ENCODE measurements at regions not wholly inside any gene's neighbourhood (a gene's known extent, or its start where the extent isn't known, plus 50 kb on each side); places are given as distances from the start of the nearest gene placed in this dataset.

GRCh38 chr14:42200957-42201356 lies 594.3 kb downstream of the LRFN5 start:
- no peak overlapping the region for H3K27ac ChIP-seq
- no peaks in the 10 kb centered on the region for H3K27me3 ChIP-seq
- H3K36me3 ChIP-seq: no peaks in the 10 kb centered on the region
- no peak for DNase-seq
- no peak for ATAC-seq
- in situ Hi-C loops (cut with MboI; ENCODE audit: low sequenced_read_pairs in 4 of 4): no loop called here
- H3K4me3 ChIP-seq: no peak overlapping the region
- TF ChIP-seq POLR2A (IDR thresholded peaks at IDR 0.05) (no peak), CTCF (IDR thresholded peaks at IDR 0.05 in 4 of 5, conservative IDR thresholded peaks at IDR 0.05 in 1 of 5) (no peak)
- no peaks in the 10 kb centered on the region for H3K4me1 ChIP-seq
- intact Hi-C loops (cut with DNase I; ENCODE audit: low total_unique reads): no loop called here
- no peaks in the 10 kb centered on the region for H3K9me3 ChIP-seq

- Histone ChIP-seq H3K4me1 (no peaks in the 10 kb centered on the region), H3K36me3 (no peaks in the 10 kb centered on the region), H3K4me3 (no peak overlapping the region), H3K27ac (no peak overlapping the region), H3K27me3 (no peaks in the 10 kb centered on the region), H3K9me3 (no peaks in the 10 kb centered on the region)
- ATAC-seq: no peak
- in situ Hi-C loops (cut with MboI; ENCODE audit: low sequenced_read_pairs in 4 of 4) (no loop called here), intact Hi-C loops (cut with DNase I; ENCODE audit: low total_unique reads) (no loop called here)
- DNase-seq: no peak
- TF ChIP-seq POLR2A (IDR thresholded peaks at IDR 0.05) (no peak), CTCF (IDR thresholded peaks at IDR 0.05 in 4 of 5, conservative IDR thresholded peaks at IDR 0.05 in 1 of 5) (no peak)
Observed at GRCh38 chr14:42198010-42198409, 591.3 kb downstream of the LRFN5 start.

- Histone ChIP-seq H3K27me3 (no peaks in the 10 kb centered on the region), H3K27ac (no peak overlapping the region), H3K4me3 (no peak overlapping the region), H3K36me3 (no peaks in the 10 kb centered on the region), H3K4me1 (no peaks in the 10 kb centered on the region), H3K9me3 (no peaks in the 10 kb centered on the region)
- TF ChIP-seq POLR2A (IDR thresholded peaks at IDR 0.05): no peak
- no peak for TF ChIP-seq CTCF (IDR thresholded peaks at IDR 0.05 in 4 of 5, conservative IDR thresholded peaks at IDR 0.05 in 1 of 5)
- DNase-seq: no peak
- ATAC-seq: no peak
- intact Hi-C loops (cut with DNase I; ENCODE audit: low total_unique reads): no loop called here
- in situ Hi-C loops (cut with MboI; ENCODE audit: low sequenced_read_pairs in 4 of 4): no loop called here
Observed at GRCh38 chr14:42192738-42193653, 586.3 kb downstream of the LRFN5 start.

- no peaks in the 10 kb centered on the region for H3K27me3 ChIP-seq
- intact Hi-C loops (cut with DNase I; ENCODE audit: low total_unique reads) (no loop called here), in situ Hi-C loops (cut with MboI; ENCODE audit: low sequenced_read_pairs in 4 of 4) (no loop called here)
- DNase-seq (no peak), ATAC-seq (no peak)
- no peak for TF ChIP-seq POLR2A (IDR thresholded peaks at IDR 0.05)
- no peaks in the 10 kb centered on the region for H3K9me3 ChIP-seq
- no peak overlapping the region for H3K4me3 ChIP-seq
- no peaks in the 10 kb centered on the region for H3K36me3 ChIP-seq
- H3K27ac ChIP-seq: no peak overlapping the region
- no peaks in the 10 kb centered on the region for H3K4me1 ChIP-seq
Observed at GRCh38 chr14:42190744-42191143, 584.1 kb downstream of the LRFN5 start.

GRCh38 chr14:42187846-42188245 lies 581.2 kb downstream of the LRFN5 start:
- Histone ChIP-seq H3K27ac (no peak overlapping the region), H3K27me3 (no peaks in the 10 kb centered on the region), H3K4me1 (no peaks in the 10 kb centered on the region), H3K4me3 (no peak overlapping the region), H3K36me3 (no peaks in the 10 kb centered on the region), H3K9me3 (no peaks in the 10 kb centered on the region)
- intact Hi-C loops (cut with DNase I; ENCODE audit: low total_unique reads): no loop called here
- ATAC-seq: no peak
- TF ChIP-seq CTCF (IDR thresholded peaks at IDR 0.05 in 4 of 5, conservative IDR thresholded peaks at IDR 0.05 in 1 of 5) (no peak), POLR2A (IDR thresholded peaks at IDR 0.05) (no peak)
- no peak for DNase-seq
- in situ Hi-C loops (cut with MboI; ENCODE audit: low sequenced_read_pairs in 4 of 4): no loop called here

All from gastrocnemius medialis (tissue), 4 donors.